ENCODE measurements at regions not wholly inside any gene's neighbourhood (a gene's known extent, or its start where the extent isn't known, plus 50 kb on each side); places are given as distances from the start of the nearest gene placed in this dataset.

GRCh38 chr9:95791695-95792094 is 83.8 kb upstream of the ERCC6L2 start:
- no peak overlapping the region for H3K4ac ChIP-seq (ENCODE audit: low read depth, low read length)
- no peak overlapping the region for H2AFZ ChIP-seq (ENCODE audit: low read length)
- H2BK12ac ChIP-seq (ENCODE audit: insufficient read length, low read depth, low read length): no peak overlapping the region
- Mint-ChIP-seq H3K4me3 (no peak overlapping the region), H3K27me3 (ENCODE audit: low read depth) (peaks cover 2% of the 10 kb centered on the region; the same call in 1 of the 2 replicates), H3K27ac (no peak overlapping the region), H3K4me1 (peaks cover 13 to 14% of the 10 kb centered on the region in 2 experiments), H3K36me3 (ENCODE audit: insufficient read depth in 1 of 3, low read depth in 3 of 3) (no peaks in the 10 kb centered on the region), H3K9me3 (no peaks in the 10 kb centered on the region)
- H3K9ac ChIP-seq (ENCODE audit: extremely low read depth, insufficient read length, low read length): no peak overlapping the region
- no peaks in the 10 kb centered on the region for H3K4me1 ChIP-seq (ENCODE audit: insufficient read depth, low read length)
- no peak overlapping the region for H3K14ac ChIP-seq (ENCODE audit: insufficient read depth, low read length)
- H3K4me2 ChIP-seq (ENCODE audit: insufficient read depth, insufficient read length, low read length): no peak overlapping the region
- no peaks in the 10 kb centered on the region for H3K79me1 ChIP-seq (ENCODE audit: insufficient read depth, low read depth, low read length, poor library complexity, severe bottlenecking)
- no peak overlapping the region for H2BK5ac ChIP-seq (ENCODE audit: insufficient read length, low read length)
- H2BK20ac ChIP-seq (ENCODE audit: low read depth, low read length, poor library complexity, severe bottlenecking): no peak overlapping the region
- no peak overlapping the region for H3K18ac ChIP-seq (ENCODE audit: insufficient read length, low read depth, low read length)
- no peaks in the 10 kb centered on the region for H3K9me3 ChIP-seq (ENCODE audit: control insufficient read depth, low read depth, low read length)
- H2AK5ac ChIP-seq (ENCODE audit: insufficient read length, low read length): no peak overlapping the region
- DNase-seq: no peak
- no peak for TF ChIP-seq CTCF (conservative IDR thresholded peaks at IDR 0.05)
- no peak overlapping the region for H4K5ac ChIP-seq (ENCODE audit: insufficient read length, low read depth, low read length)
- no peak overlapping the region for H2BK15ac ChIP-seq (ENCODE audit: low read depth, low read length)
- H4K8ac ChIP-seq (replicated peaks; ENCODE audit: insufficient read length, low read depth, low read length): no peak overlapping the region
- no peaks in the 10 kb centered on the region for H3K79me2 ChIP-seq (ENCODE audit: insufficient read depth, low read length)
- WGBS (ENCODE audit: extremely low coverage, insufficient read length, low lambda C conversion rate): no CpG with 5 or more reads among the region's 2 CpGs
- no peaks in the 10 kb centered on the region for H3K23me2 ChIP-seq (ENCODE audit: insufficient read length, low read depth, low read length, poor library complexity, severe bottlenecking)
- H3K56ac ChIP-seq (ENCODE audit: insufficient read length, low read depth, low read length): no peak overlapping the region
- no peak overlapping the region for H3T11ph ChIP-seq (ENCODE audit: low read length)
- H3K23ac ChIP-seq (ENCODE audit: insufficient read length, low read depth, low read length): no peak overlapping the region
- no peaks in the 10 kb centered on the region for H4K20me1 ChIP-seq (ENCODE audit: control insufficient read depth, insufficient read depth, insufficient read length)
- no peaks in the 10 kb centered on the region for H3K27me3 ChIP-seq (ENCODE audit: insufficient read depth, low read length)
- no peak overlapping the region for H4K91ac ChIP-seq (ENCODE audit: insufficient read length, low read depth, low read length)
- H2BK120ac ChIP-seq (ENCODE audit: low read depth, low read length, poor library complexity, severe bottlenecking): no peak overlapping the region
- no peak overlapping the region for H3K27ac ChIP-seq (ENCODE audit: insufficient read length, low read depth, low read length)

Data from H9 (cell line).